MM.1S (cell line): ENCODE measurements at regions not wholly inside any gene's neighbourhood (a gene's known extent, or its start where the extent isn't known, plus 50 kb on each side); places are given as distances from the start of the nearest gene placed in this dataset.
"Not testable (repeated sequence)": the region's sequence is repeated elsewhere in the genome, so short reads cannot be mapped to it uniquely, and the experiment has no call there.

Experiments used
- DNase-seq: peaks from one replicate; pipeline ENCODE4 v3.0.0-alpha.2; 2015
- H2AFZ ChIP-seq: fragments of 300-600 bp; sonication (generic); 2 replicates; pipeline ENCODE4 v1.6.0; 2016; ENCODE audit warnings: antibody characterized with exemption, low read length
- H3F3A ChIP-seq: fragments of 300-600 bp; sonication (generic); 2 replicates; pipeline ENCODE4 v1.6.1; 2016; ENCODE audit warnings: mild to moderate bottlenecking, antibody characterized with exemption, low read length, moderate library complexity, mixed read lengths; ENCODE audit not compliant: insufficient read depth
- H3K27ac ChIP-seq: fragments of 300-600 bp; sonication (generic); 2 replicates; pipeline ENCODE4 v1.5.1; 2016; ENCODE audit warnings: mild to moderate bottlenecking, low read length
- H3K27me3 ChIP-seq: fragments of 300-600 bp; sonication (generic); replicated peaks from 2 replicates; pipeline ENCODE4 v1.6.0; 2016; ENCODE audit warnings: low read length; ENCODE audit not compliant: insufficient read depth
- H3K36me3 ChIP-seq: fragments of 300-600 bp; sonication (generic); replicated peaks from 2 replicates; pipeline ENCODE4 v1.6.1; 2016; ENCODE audit warnings: mild to moderate bottlenecking, low read length, mixed read lengths; ENCODE audit not compliant: insufficient read depth
- H3K4me1 ChIP-seq: fragments of 300-600 bp; sonication (generic); 2 replicates; pipeline ENCODE4 v1.6.1; 2016; ENCODE audit warnings: low read length, mixed read lengths
- H3K4me2 ChIP-seq: fragments of 300-600 bp; sonication (generic); 2 replicates; pipeline ENCODE4 v1.6.0; 2016; ENCODE audit warnings: low read depth, low read length
- H3K4me3 ChIP-seq: fragments of 300-600 bp; sonication (generic); 2 replicates; pipeline ENCODE4 v1.5.1; 2016; ENCODE audit warnings: low read length, mixed read lengths
- H3K79me2 ChIP-seq: fragments of 300-600 bp; sonication (generic); 2 replicates; pipeline ENCODE4 v1.6.1; 2016; ENCODE audit warnings: mixed run types, low read length, mixed read lengths
- H3K9ac ChIP-seq: fragments of 300-600 bp; sonication (generic); 2 replicates; pipeline ENCODE4 v1.6.1; 2016; ENCODE audit warnings: low read length, mixed read lengths
- H3K9me2 ChIP-seq: fragments of 300-600 bp; sonication (generic); replicated peaks from 2 replicates; pipeline ENCODE4 v1.6.1; 2016; ENCODE audit warnings: mild to moderate bottlenecking, low read length, mixed read lengths; ENCODE audit not compliant: insufficient read depth
- H3K9me3 ChIP-seq: fragments of 300-600 bp; sonication (generic); replicated peaks from 2 replicates; pipeline ENCODE4 v1.6.1; 2016; ENCODE audit warnings: mild to moderate bottlenecking, low read length, mixed read lengths; ENCODE audit not compliant: insufficient read depth
- H4K20me1 ChIP-seq: fragments of 300-600 bp; sonication (generic); 2 replicates; pipeline ENCODE4 v1.6.1; 2016; ENCODE audit warnings: mild to moderate bottlenecking, low read length, moderate library complexity, mixed read lengths; ENCODE audit not compliant: insufficient read depth
- EZH2 ChIP-seq: fragments of 300-600 bp; sonication (generic); optimal IDR thresholded peaks from 2 replicates; pipeline ENCODE3; 2017; ENCODE audit warnings: low read depth, mild to moderate bottlenecking, antibody characterized with exemption, low read length, mixed read lengths
- EZH2phosphoT487 ChIP-seq: fragments of 300-600 bp; sonication (generic); IDR thresholded peaks from 2 replicates; pipeline ENCODE4 v1.6.1; 2018; ENCODE audit warnings: antibody characterized with exemption, low read length
- TF ChIP-seq, protein P1 (sequence below): fragments of 300-600 bp; sonication (generic); IDR thresholded peaks from 2 replicates; pipeline ENCODE4 v1.5.1; 2016; ENCODE audit warnings: antibody characterized with exemption, low read length, mixed read lengths

DNA sequence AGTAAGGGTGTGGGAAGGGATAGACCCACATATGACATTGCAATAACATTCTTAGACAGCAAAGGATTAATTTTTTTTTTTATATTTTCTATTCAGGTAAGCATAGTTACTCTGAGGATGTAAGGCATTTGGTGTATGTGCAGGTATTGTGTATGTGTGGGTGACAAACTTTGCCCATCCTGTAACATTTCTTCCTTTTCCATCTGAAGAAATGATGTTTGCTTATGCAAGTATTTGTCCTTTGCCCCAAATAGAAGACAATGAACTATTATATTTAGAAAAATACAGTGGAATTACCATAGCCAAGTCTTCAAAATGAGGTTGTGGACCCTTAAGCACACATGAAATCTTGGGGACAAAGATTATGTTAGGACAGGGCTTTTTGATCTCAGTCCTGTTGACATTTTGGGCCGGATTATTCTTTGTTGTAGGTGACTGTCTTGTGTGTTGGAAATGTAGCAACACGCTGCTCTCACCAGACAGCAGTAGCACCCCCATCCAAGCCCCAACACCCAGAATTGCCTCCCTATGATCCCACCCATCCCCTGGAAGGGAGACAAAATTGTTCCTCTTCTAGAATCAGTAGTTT lies 1244.7 kb downstream of the STIM2 start:
- Histone ChIP-seq H3K4me1 (no peaks in the 10 kb centered on the region), H3K4me3 (no peak overlapping the region), H3K79me2 (no peaks in the 10 kb centered on the region), H2AFZ (no peak overlapping the region), H3K36me3 (no peaks in the 10 kb centered on the region), H3K27me3 (no peaks in the 10 kb centered on the region), H3K9me3 (no peaks in the 10 kb centered on the region), H3K4me2 (no peak overlapping the region), H3F3A (no peaks in the 10 kb centered on the region), H4K20me1 (no peaks in the 10 kb centered on the region), H3K27ac (no peak overlapping the region), H3K9me2 (no peaks in the 10 kb centered on the region), H3K9ac (no peak overlapping the region)
- no peak for TF ChIP-seq EZH2
- TF ChIP-seq, protein P1, sequence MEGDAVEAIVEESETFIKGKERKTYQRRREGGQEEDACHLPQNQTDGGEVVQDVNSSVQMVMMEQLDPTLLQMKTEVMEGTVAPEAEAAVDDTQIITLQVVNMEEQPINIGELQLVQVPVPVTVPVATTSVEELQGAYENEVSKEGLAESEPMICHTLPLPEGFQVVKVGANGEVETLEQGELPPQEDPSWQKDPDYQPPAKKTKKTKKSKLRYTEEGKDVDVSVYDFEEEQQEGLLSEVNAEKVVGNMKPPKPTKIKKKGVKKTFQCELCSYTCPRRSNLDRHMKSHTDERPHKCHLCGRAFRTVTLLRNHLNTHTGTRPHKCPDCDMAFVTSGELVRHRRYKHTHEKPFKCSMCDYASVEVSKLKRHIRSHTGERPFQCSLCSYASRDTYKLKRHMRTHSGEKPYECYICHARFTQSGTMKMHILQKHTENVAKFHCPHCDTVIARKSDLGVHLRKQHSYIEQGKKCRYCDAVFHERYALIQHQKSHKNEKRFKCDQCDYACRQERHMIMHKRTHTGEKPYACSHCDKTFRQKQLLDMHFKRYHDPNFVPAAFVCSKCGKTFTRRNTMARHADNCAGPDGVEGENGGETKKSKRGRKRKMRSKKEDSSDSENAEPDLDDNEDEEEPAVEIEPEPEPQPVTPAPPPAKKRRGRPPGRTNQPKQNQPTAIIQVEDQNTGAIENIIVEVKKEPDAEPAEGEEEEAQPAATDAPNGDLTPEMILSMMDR = no peak
- DNase-seq = no peak

DNA sequence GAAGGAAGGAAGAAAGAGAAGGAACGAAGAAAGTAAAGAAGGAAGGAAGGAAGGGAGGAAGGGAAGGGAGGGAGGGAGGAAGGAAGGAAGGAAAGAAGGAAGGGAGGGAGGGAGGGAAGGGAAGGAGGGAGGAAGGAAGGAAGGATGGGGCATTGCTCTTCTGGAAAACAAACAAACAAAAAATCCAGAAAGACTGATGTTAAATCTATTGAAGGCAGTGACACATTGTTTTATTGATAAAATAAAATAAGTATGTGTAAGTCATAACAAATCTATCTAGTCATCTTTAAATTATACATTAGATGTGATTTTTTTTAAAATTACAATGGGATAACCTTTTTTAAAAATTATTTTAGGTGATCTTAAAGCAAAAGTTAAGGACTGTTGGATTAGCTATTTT lies 1245.5 kb downstream of the STIM2 start:
- Histone ChIP-seq H3K4me1 (no peaks in the 10 kb centered on the region), H3K9ac (no peak overlapping the region), H3K9me3 (no peaks in the 10 kb centered on the region), H3F3A (no peaks in the 10 kb centered on the region), H3K4me3 (no peak overlapping the region), H3K79me2 (no peaks in the 10 kb centered on the region), H3K36me3 (no peaks in the 10 kb centered on the region), H3K27ac (no peak overlapping the region), H3K4me2 (no peak overlapping the region), H3K27me3 (no peaks in the 10 kb centered on the region), H3K9me2 (no peaks in the 10 kb centered on the region), H2AFZ (no peak overlapping the region), H4K20me1 (no peaks in the 10 kb centered on the region)
- no peak for DNase-seq
- TF ChIP-seq, protein P1 = no peak
- no peak for TF ChIP-seq EZH2
- no peak for TF ChIP-seq EZH2phosphoT487

DNA sequence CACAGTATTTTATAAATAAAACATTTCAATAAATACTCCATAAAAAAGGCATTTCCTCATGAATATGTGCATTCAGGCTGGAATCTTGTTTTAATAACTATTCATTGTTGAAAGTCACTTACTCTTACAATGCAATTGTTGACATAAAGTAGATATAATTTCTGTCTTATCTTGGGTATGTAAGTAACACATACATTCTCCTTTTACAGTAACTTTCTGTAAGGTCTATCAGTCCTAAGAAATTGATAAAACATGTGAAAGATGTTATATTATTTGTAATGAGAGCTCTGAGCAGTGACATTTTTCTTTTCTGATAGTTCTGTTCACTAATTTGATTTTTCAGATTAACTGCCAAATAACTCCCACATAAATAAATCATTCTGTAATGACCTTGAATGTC lies 1249.2 kb downstream of the STIM2 start:
- no peak overlapping the region for H3K4me3 ChIP-seq
- H4K20me1 ChIP-seq = no peaks in the 10 kb centered on the region
- H3K27me3 ChIP-seq = no peaks in the 10 kb centered on the region
- H3K9me3 ChIP-seq = no peaks in the 10 kb centered on the region
- no peaks in the 10 kb centered on the region for H3K4me1 ChIP-seq
- TF ChIP-seq, protein P1 = no peak
- no peak for TF ChIP-seq EZH2
- no peak for TF ChIP-seq EZH2phosphoT487
- no peaks in the 10 kb centered on the region for H3K9me2 ChIP-seq
- DNase-seq = no peak
- H3K36me3 ChIP-seq = no peaks in the 10 kb centered on the region
- no peaks in the 10 kb centered on the region for H3F3A ChIP-seq
- no peak overlapping the region for H3K27ac ChIP-seq
- H3K4me2 ChIP-seq = no peak overlapping the region
- no peak overlapping the region for H3K9ac ChIP-seq
- H2AFZ ChIP-seq = no peak overlapping the region
- H3K79me2 ChIP-seq = no peaks in the 10 kb centered on the region

DNA sequence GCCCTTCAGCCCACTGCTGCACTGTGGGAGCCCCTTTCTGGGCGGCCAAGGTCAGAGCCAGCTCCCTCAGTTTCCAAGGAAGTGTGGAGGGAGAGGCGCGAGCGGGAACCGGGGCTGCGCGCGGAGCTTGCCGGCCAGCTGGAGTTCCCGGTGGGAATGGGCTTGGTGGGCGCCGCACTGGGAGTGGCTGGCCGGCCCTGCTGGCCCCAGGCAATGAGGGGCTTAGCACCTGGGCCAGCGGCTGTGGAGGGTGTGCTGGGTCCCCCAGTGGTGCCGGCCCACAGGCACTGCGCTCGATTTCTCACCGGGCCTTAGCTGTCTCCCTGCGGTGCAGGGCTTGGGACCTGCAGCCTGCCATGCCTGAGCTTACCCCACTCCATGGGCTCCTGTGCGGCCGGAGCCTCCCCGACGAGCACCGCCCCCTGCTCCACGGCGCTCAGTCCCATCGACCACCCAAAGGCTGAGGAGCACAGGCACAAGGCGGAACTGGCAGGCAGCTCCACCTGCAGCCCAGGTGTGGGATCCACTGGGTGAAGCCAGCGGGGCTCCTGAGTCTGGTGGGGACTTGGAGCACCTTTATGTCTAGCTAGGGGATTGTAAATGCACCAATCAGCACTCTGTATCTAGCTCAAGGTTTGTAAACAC lies 1252.2 kb downstream of the STIM2 start:
- not testable (repeated sequence) for H3K4me3 ChIP-seq, H3K4me1 ChIP-seq, H4K20me1 ChIP-seq, H3F3A ChIP-seq, H2AFZ ChIP-seq, H3K27ac ChIP-seq, H3K79me2 ChIP-seq, H3K9ac ChIP-seq, H3K36me3 ChIP-seq, H3K9me3 ChIP-seq, H3K9me2 ChIP-seq, DNase-seq, H3K27me3 ChIP-seq, H3K4me2 ChIP-seq

DNA sequence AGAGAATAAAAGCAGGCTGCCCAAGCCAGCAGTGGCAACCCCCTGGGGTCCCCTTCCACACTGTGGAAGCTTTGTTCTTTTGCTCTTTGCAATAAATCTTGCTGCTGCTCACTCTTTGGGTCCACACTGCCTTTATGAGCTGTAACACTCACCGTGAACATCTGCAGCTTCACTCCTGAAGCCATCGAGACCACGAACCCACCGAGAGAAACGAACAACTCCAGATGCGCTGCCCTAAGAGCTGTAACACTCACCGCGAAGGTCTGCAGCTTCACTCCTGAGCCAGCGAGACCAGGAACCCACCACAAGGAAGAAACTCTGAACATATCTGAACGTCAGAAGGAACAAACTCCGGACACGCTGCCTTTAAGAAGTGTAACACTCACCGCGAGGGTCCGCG lies 1252.9 kb downstream of the STIM2 start:
- not testable (repeated sequence) for H3F3A ChIP-seq, H3K9ac ChIP-seq, DNase-seq, H4K20me1 ChIP-seq, H3K4me3 ChIP-seq, H3K4me2 ChIP-seq, H3K4me1 ChIP-seq, H3K9me2 ChIP-seq, H3K27me3 ChIP-seq, H3K79me2 ChIP-seq, H3K36me3 ChIP-seq, H3K9me3 ChIP-seq, H3K27ac ChIP-seq, H2AFZ ChIP-seq
